ENCODE measurements at regions not wholly inside any gene's neighbourhood (a gene's known extent, or its start where the extent isn't known, plus 50 kb on each side); places are given as distances from the start of the nearest gene placed in this dataset.
A peak's percentile ranks its signal among the peaks of the same experiment; 100 is the strongest.

- DNase-seq (ENCODE audit: low read depth in 1 of 2, low spot score in 2 of 2) = no peak
- Histone ChIP-seq H3K9me3 (ENCODE audit: insufficient read depth in 2 of 2, low read depth in 1 of 2, low read length in 1 of 2) (no peaks in the 10 kb centered on the region), H4K5ac (ENCODE audit: insufficient read length, low read depth, low read length) (no peak overlapping the region), H3K9ac (replicated peaks in 1 of 4; ENCODE audit: extremely low read depth in 1 of 4, low read depth in 3 of 4, low read length in 3 of 4) (no peak overlapping the region), H3K27me3 (replicated peaks in 1 of 4; ENCODE audit: control insufficient read depth in 3 of 4, extremely low read depth in 1 of 4, insufficient read depth in 3 of 4, low read length in 3 of 4) (peaks cover 0 to 2% (median 0%) of the 10 kb centered on the region in 4 experiments; a peak in 1 of 7 replicates), H2BK120ac (replicated peaks; ENCODE audit: low read depth, low read length) (peak overlapping the region; percentile 3), H3K18ac (ENCODE audit: extremely low read depth, low read length) (peak overlapping the region; percentile 21; the same call in 1 of the 2 replicates), H3K23me2 (ENCODE audit: low read depth, low read length) (no peaks in the 10 kb centered on the region), H3K4me1 (replicated peaks in 1 of 4; ENCODE audit: control insufficient read depth in 3 of 4, insufficient read depth in 4 of 4, low read length in 3 of 4) (peaks cover 2 to 20% (median 13%) of the 10 kb centered on the region in 4 experiments), H3K4me3 (ENCODE audit: extremely low read depth in 1 of 4, insufficient read depth in 2 of 4, low read depth in 3 of 4, low read length in 4 of 4) (no peak overlapping the region), H4K20me1 (replicated peaks in 1 of 2; ENCODE audit: control insufficient read depth in 1 of 2, insufficient read depth in 2 of 2, low read length in 2 of 2) (no peaks in the 10 kb centered on the region), H3K4me2 (ENCODE audit: insufficient read depth in 1 of 2, low read depth in 2 of 2, low read length in 2 of 2) (no peak overlapping the region), H2BK5ac (ENCODE audit: low read depth, low read length) (peak overlapping the region; percentile 31; the same call in 1 of the 2 replicates), H2BK20ac (ENCODE audit: low read length) (peak overlapping the region; percentile 23; the same call in 1 of the 2 replicates), H4K8ac (ENCODE audit: extremely low read depth, insufficient read depth, low read length) (no peak overlapping the region), H3K4ac (replicated peaks; ENCODE audit: insufficient read length, low read depth, low read length) (no peak overlapping the region), H2AFZ (ENCODE audit: low read length) (no peak overlapping the region), H4K91ac (replicated peaks; ENCODE audit: insufficient read length, low read length) (peak overlapping the region; percentile 20), H2BK12ac (ENCODE audit: low read depth, low read length) (peak overlapping the region; percentile 30; the same call in 1 of the 2 replicates), H3K79me1 (ENCODE audit: low read depth, low read length) (peaks cover 2% of the 10 kb centered on the region; the same call in 1 of the 2 replicates), H2BK15ac (ENCODE audit: low read length) (0 out of 2 replicates have a peak overlapping the region, but pooled peaks have one; percentile 9), H3K23ac (ENCODE audit: insufficient read length) (no peak overlapping the region), H3K79me2 (ENCODE audit: control insufficient read depth in 1 of 2, insufficient read depth in 2 of 2, low read length in 2 of 2) (no peaks in the 10 kb centered on the region), H3K56ac (replicated peaks; ENCODE audit: insufficient read length, low read depth, low read length) (no peak overlapping the region), H3K36me3 (ENCODE audit: control insufficient read depth in 2 of 4, insufficient read depth in 4 of 4, low read length in 3 of 4) (0 out of 8 replicates have a peak, but pooled peaks cover 0 to 3% (median 0%) of the 10 kb centered on the region in 4 experiments), H3K27ac (ENCODE audit: low read depth, low read length) (no peak overlapping the region), H3K14ac (ENCODE audit: insufficient read length) (no peak overlapping the region), H2AK5ac (ENCODE audit: low read depth, low read length) (0 out of 2 replicates have a peak overlapping the region, but pooled peaks have one; percentile 29)
- ChIA-PET CTCF (ENCODE audit: partially characterized antibody) (interaction anchor here (0.9 kb wide), 1 partner anchor 400 kb away, joined by 3 read pairs; no protein-coding TSS in a partner anchor), POLR2A (ENCODE audit: partially characterized antibody) (no interaction called here)
- FAIRE-seq = no peak
- TF ChIP-seq ASH2L (IDR thresholded peaks at IDR 0.05; ENCODE audit: low read length) = no peak
- no peak for TF ChIP-seq POLR2AphosphoS5 (IDR thresholded peaks at IDR 0.05; ENCODE audit: low read depth, low read length)
- no peak for TF ChIP-seq GTF2F1 (IDR thresholded peaks at IDR 0.05; ENCODE audit: borderline replicate concordance, low read depth, low read length)
- TF ChIP-seq USF2 (IDR thresholded peaks at IDR 0.05; ENCODE audit: low read length) = no peak
- no peak for TF ChIP-seq BRCA1 (IDR thresholded peaks at IDR 0.05; ENCODE audit: low read depth, low read length)
- TF ChIP-seq BCL11A (IDR thresholded peaks at IDR 0.05; ENCODE audit: low read depth in 2 of 2, low read length in 2 of 2) = no peak
- WGBS, 2 experiments (ENCODE audit: extremely low coverage in 1 of 2, insufficient coverage in 1 of 2, insufficient read length in 1 of 2, insufficient replicate concordance in 2 of 2, low coverage in 1 of 2, low lambda C conversion rate in 2 of 2, missing lambda C conversion rate in 1 of 2) = 81% methylated on average over 4 of the region's 4 CpGs; no CpG with 5 or more reads in 1 of the 2 experiments
These were observed 62.6 kb downstream of the STYXL2 start for GRCh38 chr1:167156466-167156865.

Measured in H1 (cell line).